ENCODE measurements at regions not wholly inside any gene's neighbourhood (a gene's known extent, or its start where the extent isn't known, plus 50 kb on each side); places are given as distances from the start of the nearest gene placed in this dataset.

DNA sequence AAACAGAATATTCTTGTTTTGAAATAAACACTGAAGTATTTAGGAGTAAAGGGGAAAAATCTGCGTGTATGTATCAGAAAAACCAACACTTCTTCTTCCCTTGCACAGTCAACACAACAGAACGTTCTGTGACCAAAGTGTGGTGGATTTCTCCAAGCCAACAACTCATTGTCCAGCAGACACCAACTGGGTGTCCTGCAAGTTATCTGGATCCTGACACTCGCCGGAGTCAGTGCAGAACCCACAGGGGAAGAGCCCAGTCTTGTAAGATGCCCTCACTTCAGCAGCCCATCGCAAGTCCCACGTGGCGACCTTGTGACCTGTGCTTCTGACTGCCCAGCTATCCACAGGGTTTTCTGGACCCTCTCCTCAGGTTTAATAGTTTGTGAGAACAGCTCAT lies 630.7 kb upstream of the ZFP42 start:
- Histone ChIP-seq H3K9ac (ENCODE audit: low read length) (no peak overlapping the region), H3K4me3 (ENCODE audit: control extremely low read depth in 1 of 5, extremely low read depth in 1 of 5, insufficient read depth in 1 of 5, low read depth in 2 of 5, low read length in 4 of 5) (no peak overlapping the region), H3K79me2 (ENCODE audit: control insufficient read depth, insufficient read depth, low read length) (no peaks in the 10 kb centered on the region), H3K27ac (ENCODE audit: low read length in 2 of 2) (no peak overlapping the region), H4K20me1 (ENCODE audit: control insufficient read depth, insufficient read depth, low read length, poor library complexity, severe bottlenecking) (no peaks in the 10 kb centered on the region), H3K36me3 (replicated peaks in 1 of 2; ENCODE audit: control extremely low read depth in 1 of 2, control insufficient read depth in 1 of 2, extremely low read depth in 1 of 2, insufficient read depth in 2 of 2, low read length in 1 of 2) (no peaks in the 10 kb centered on the region), H3K4me2 (replicated peaks; ENCODE audit: low read depth, low read length, poor library complexity, severe bottlenecking) (no peak overlapping the region), H3K27me3 (replicated peaks in 1 of 4; ENCODE audit: control extremely low read depth in 1 of 4, control insufficient read depth in 3 of 4, insufficient read depth in 4 of 4, low read length in 3 of 4) (no peaks in the 10 kb centered on the region), H2AFZ (ENCODE audit: insufficient read depth, low read depth, low read length, poor library complexity, severe bottlenecking) (no peak overlapping the region), H3K4me1 (ENCODE audit: control insufficient read depth in 2 of 2, insufficient read depth in 2 of 2, low read length in 2 of 2) (no peaks in the 10 kb centered on the region), H3K9me3 (ENCODE audit: control extremely low read depth in 1 of 3, control insufficient read depth in 2 of 3, insufficient read depth in 1 of 3, low read length in 2 of 3) (peaks cover 0 to 21% (median 0%) of the 10 kb centered on the region in 3 donors)
- WGBS (ENCODE audit: insufficient coverage): 80% methylated on average over 2 of the region's 7 CpGs
- H3K27me3 Mint-ChIP-seq: no peaks in the 10 kb centered on the region
- H3K27ac Mint-ChIP-seq: no peak overlapping the region
- H3K4me1 Mint-ChIP-seq: no peaks in the 10 kb centered on the region
- CTCF ChIA-PET: no interaction called here
- intact Hi-C loops (cut with micrococcal nuclease): no loop called here
- H3K9me3 Mint-ChIP-seq (ENCODE audit: insufficient read depth): peaks cover 5% of the 10 kb centered on the region
- DNase-seq: no peak
- TF ChIP-seq EZH2 (IDR thresholded peaks at IDR 0.05; ENCODE audit: borderline replicate concordance, insufficient read depth, low read depth, low read length, poor library complexity, severe bottlenecking): no peak
- TF ChIP-seq, protein P1, sequence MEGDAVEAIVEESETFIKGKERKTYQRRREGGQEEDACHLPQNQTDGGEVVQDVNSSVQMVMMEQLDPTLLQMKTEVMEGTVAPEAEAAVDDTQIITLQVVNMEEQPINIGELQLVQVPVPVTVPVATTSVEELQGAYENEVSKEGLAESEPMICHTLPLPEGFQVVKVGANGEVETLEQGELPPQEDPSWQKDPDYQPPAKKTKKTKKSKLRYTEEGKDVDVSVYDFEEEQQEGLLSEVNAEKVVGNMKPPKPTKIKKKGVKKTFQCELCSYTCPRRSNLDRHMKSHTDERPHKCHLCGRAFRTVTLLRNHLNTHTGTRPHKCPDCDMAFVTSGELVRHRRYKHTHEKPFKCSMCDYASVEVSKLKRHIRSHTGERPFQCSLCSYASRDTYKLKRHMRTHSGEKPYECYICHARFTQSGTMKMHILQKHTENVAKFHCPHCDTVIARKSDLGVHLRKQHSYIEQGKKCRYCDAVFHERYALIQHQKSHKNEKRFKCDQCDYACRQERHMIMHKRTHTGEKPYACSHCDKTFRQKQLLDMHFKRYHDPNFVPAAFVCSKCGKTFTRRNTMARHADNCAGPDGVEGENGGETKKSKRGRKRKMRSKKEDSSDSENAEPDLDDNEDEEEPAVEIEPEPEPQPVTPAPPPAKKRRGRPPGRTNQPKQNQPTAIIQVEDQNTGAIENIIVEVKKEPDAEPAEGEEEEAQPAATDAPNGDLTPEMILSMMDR (IDR thresholded peaks at IDR 0.05): no peak
- H3K4me3 Mint-ChIP-seq: no peak overlapping the region
- POLR2A ChIA-PET: no interaction called here
- ATAC-seq (ENCODE audit: low read depth): no peak

DNA sequence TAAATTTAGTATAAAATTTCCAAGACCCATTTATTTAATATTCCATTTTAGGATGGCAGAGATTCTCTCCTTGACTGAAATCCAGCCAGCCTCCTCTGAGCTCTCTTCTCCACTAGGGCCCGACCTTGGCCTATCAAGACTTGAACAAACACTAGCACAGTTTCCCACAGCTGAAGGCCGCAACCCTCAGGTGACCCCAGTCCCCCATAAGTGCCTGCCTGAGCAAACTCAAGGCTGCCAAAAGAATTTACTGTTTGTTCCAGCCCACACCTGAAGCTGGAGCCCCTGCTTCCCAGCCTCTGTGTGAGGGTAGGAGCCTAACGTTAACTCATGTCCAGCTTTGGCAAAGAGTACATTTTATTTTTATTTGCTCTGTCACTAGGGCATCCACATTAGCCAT lies 629.0 kb upstream of the ZFP42 start:
- peaks cover 7% of the 10 kb centered on the region for H3K9me3 Mint-ChIP-seq (ENCODE audit: insufficient read depth)
- no CpG with 5 or more reads among the region's 3 CpGs for WGBS (ENCODE audit: insufficient coverage)

More for the DNA sequence above, 629.0 kb upstream of the ZFP42 start:
- H3K9me3 ChIP-seq (ENCODE audit: control extremely low read depth in 1 of 3, control insufficient read depth in 2 of 3, insufficient read depth in 1 of 3, low read length in 2 of 3): peaks cover 0 to 18% (median 0%) of the 10 kb centered on the region in 3 donors
- H3K27ac ChIP-seq (ENCODE audit: low read length in 2 of 2): no peak overlapping the region
- H3K4me1 Mint-ChIP-seq: no peaks in the 10 kb centered on the region
- ATAC-seq (ENCODE audit: low read depth): no peak
- H3K4me2 ChIP-seq (replicated peaks; ENCODE audit: low read depth, low read length, poor library complexity, severe bottlenecking): no peak overlapping the region
- no peak overlapping the region for H2AFZ ChIP-seq (ENCODE audit: insufficient read depth, low read depth, low read length, poor library complexity, severe bottlenecking)
- H3K4me1 ChIP-seq (ENCODE audit: control insufficient read depth in 2 of 2, insufficient read depth in 2 of 2, low read length in 2 of 2): no peaks in the 10 kb centered on the region
- H3K27me3 Mint-ChIP-seq: no peaks in the 10 kb centered on the region
- H3K4me3 ChIP-seq (ENCODE audit: control extremely low read depth in 1 of 5, extremely low read depth in 1 of 5, insufficient read depth in 1 of 5, low read depth in 2 of 5, low read length in 4 of 5): no peak overlapping the region
- no peaks in the 10 kb centered on the region for H3K27me3 ChIP-seq (replicated peaks in 1 of 4; ENCODE audit: control extremely low read depth in 1 of 4, control insufficient read depth in 3 of 4, insufficient read depth in 4 of 4, low read length in 3 of 4)
- TF ChIP-seq, protein P1 (IDR thresholded peaks at IDR 0.05): no peak
- TF ChIP-seq EZH2 (IDR thresholded peaks at IDR 0.05; ENCODE audit: borderline replicate concordance, insufficient read depth, low read depth, low read length, poor library complexity, severe bottlenecking): no peak
- CTCF ChIA-PET: no interaction called here
- DNase-seq: no peak
- POLR2A ChIA-PET: no interaction called here
- no peak overlapping the region for H3K27ac Mint-ChIP-seq
- no peaks in the 10 kb centered on the region for H4K20me1 ChIP-seq (ENCODE audit: control insufficient read depth, insufficient read depth, low read length, poor library complexity, severe bottlenecking)
- H3K79me2 ChIP-seq (ENCODE audit: control insufficient read depth, insufficient read depth, low read length): no peaks in the 10 kb centered on the region
- H3K4me3 Mint-ChIP-seq: no peak overlapping the region
- intact Hi-C loops (cut with micrococcal nuclease): no loop called here
- no peak overlapping the region for H3K9ac ChIP-seq (ENCODE audit: low read length)
- no peaks in the 10 kb centered on the region for H3K36me3 ChIP-seq (replicated peaks in 1 of 2; ENCODE audit: control extremely low read depth in 1 of 2, control insufficient read depth in 1 of 2, extremely low read depth in 1 of 2, insufficient read depth in 2 of 2, low read length in 1 of 2)

Measured in B cell (primary cell).